H1 (cell line): ENCODE measurements at regions not wholly inside any gene's neighbourhood (a gene's known extent, or its start where the extent isn't known, plus 50 kb on each side); places are given as distances from the start of the nearest gene placed in this dataset.

ENCODE experiments used
- CTCF ChIA-PET: fragments of 300-600 bp; sonication (Branson Sonifier 250); formaldehyde crosslinking; loops from one replicate; lab custom pipeline; 2021; ENCODE audit not compliant: partially characterized antibody; lab: Charles Lee
- POLR2A ChIA-PET: fragments of 300-600 bp; sonication (Branson Sonifier 250); formaldehyde crosslinking; loops from one replicate; lab custom pipeline; 2021; ENCODE audit warnings: inconsistent platforms; ENCODE audit not compliant: partially characterized antibody; lab: Charles Lee
- DNase-seq, 2 experiments: peaks; one replicate each; pipeline versions ENCODE4 v3.0.0 to v3.0.0-alpha.2; 2010 to 2022; ENCODE audit warnings: low spot score in 2 of 2, low read depth in 1 of 2, mixed read lengths in 1 of 2
- FAIRE-seq: peaks from 2 replicates; lab custom pipeline; 2011; peaks lifted over from hg19 to GRCh38; lab: Jason Lieb, UNC
- H2AFZ ChIP-seq: 2 replicates; pipeline ENCODE4 v1.8.1; 2012; ENCODE audit warnings: low read length, inconsistent platforms
- H2AK5ac ChIP-seq: 2 replicates; pipeline ENCODE4 v1.6.1; 2013; ENCODE audit warnings: low read depth, low read length
- H2BK120ac ChIP-seq: replicated peaks from 2 replicates; pipeline ENCODE3; 2013; ENCODE audit warnings: low read depth, low read length, inconsistent platforms
- H2BK12ac ChIP-seq: 2 replicates; pipeline ENCODE4 v1.6.1; 2013; ENCODE audit warnings: low read depth, low read length
- H2BK15ac ChIP-seq: 2 replicates; pipeline ENCODE4 v1.6.1; 2013; ENCODE audit warnings: low read length
- H2BK20ac ChIP-seq: 2 replicates; pipeline ENCODE4 v1.6.1; 2013; ENCODE audit warnings: low read length
- H2BK5ac ChIP-seq: 2 replicates; pipeline ENCODE4 v1.6.1; 2013; ENCODE audit warnings: low read depth, low read length
- H3K14ac ChIP-seq: 2 replicates; pipeline ENCODE4 v1.6.1; 2013; ENCODE audit warnings: inconsistent platforms; ENCODE audit not compliant: insufficient read length
- H3K18ac ChIP-seq: 2 replicates; pipeline ENCODE4 v1.6.1; 2013; ENCODE audit warnings: low read length; ENCODE audit errors: extremely low read depth
- H3K23ac ChIP-seq: 2 replicates; pipeline ENCODE4 v1.6.1; 2013; ENCODE audit warnings: inconsistent platforms; ENCODE audit not compliant: insufficient read length
- H3K23me2 ChIP-seq: 2 replicates; pipeline ENCODE4 v1.6.1; 2013; ENCODE audit warnings: low read depth, low read length
- H3K27ac ChIP-seq: 2 replicates; pipeline ENCODE4 v1.6.1; 2011; ENCODE audit warnings: low read depth, low read length, inconsistent platforms
- H3K27me3 ChIP-seq, 4 experiments: replicated peaks in 1 of 4; 1 replicate in 1 of 4; 2 replicates in 3 of 4; pipeline versions ENCODE4 v1.6.1 to v1.8.1; 2011 to 2013; ENCODE audit warnings: low read length in 3 of 4, mild to moderate bottlenecking in 3 of 4, inconsistent platforms in 2 of 4, mixed read lengths in 2 of 4, moderate library complexity in 1 of 4; ENCODE audit not compliant: control insufficient read depth in 3 of 4, insufficient read depth in 3 of 4; ENCODE audit errors: extremely low read depth in 1 of 4
- H3K36me3 ChIP-seq, 4 experiments: 2 replicates each; pipeline versions ENCODE4 v1.6.1 to v1.8.1; 2011 to 2013; ENCODE audit warnings: mild to moderate bottlenecking in 4 of 4, low read length in 3 of 4, moderate library complexity in 2 of 4, control low read depth in 1 of 4, inconsistent platforms in 1 of 4; ENCODE audit not compliant: insufficient read depth in 4 of 4, control insufficient read depth in 2 of 4
- H3K4ac ChIP-seq: replicated peaks from 2 replicates; pipeline ENCODE3; 2013; ENCODE audit warnings: low read length, low read depth, mixed read lengths, inconsistent platforms; ENCODE audit not compliant: insufficient read length
- H3K4me1 ChIP-seq, 4 experiments: replicated peaks in 1 of 4; 1 replicate in 1 of 4; 2 replicates in 3 of 4; pipeline versions ENCODE4 v1.6.1 to v1.8.1; 2011 to 2013; ENCODE audit warnings: low read length in 3 of 4, inconsistent platforms in 2 of 4, mixed read lengths in 1 of 4; ENCODE audit not compliant: insufficient read depth in 4 of 4, control insufficient read depth in 3 of 4
- H3K4me2 ChIP-seq, 2 experiments: 2 replicates each; pipeline versions ENCODE4 v1.6.1 to v1.8.1; 2011 to 2013; ENCODE audit warnings: low read depth in 2 of 2, low read length in 2 of 2, control low read depth in 1 of 2, inconsistent platforms in 1 of 2, mild to moderate bottlenecking in 1 of 2; ENCODE audit not compliant: insufficient read depth in 1 of 2
- H3K4me3 ChIP-seq, 4 experiments: fragments of 200-600, 300-600 bp in 1 of 4; sonication (generic), shearing (Covaris generic), sonication (Bioruptor Twin) in 1 of 4; 2 replicates each; pipeline versions ENCODE4 v1.5.1 to v1.8.1; 2011 to 2016; ENCODE audit warnings: low read length in 4 of 4, low read depth in 3 of 4, control low read depth in 2 of 4, inconsistent platforms in 2 of 4, mild to moderate bottlenecking in 2 of 4, mixed read lengths in 1 of 4, moderate library complexity in 1 of 4; ENCODE audit not compliant: insufficient read depth in 2 of 4; ENCODE audit errors: extremely low read depth in 1 of 4
- H3K56ac ChIP-seq: replicated peaks from 2 replicates; pipeline ENCODE3; 2013; ENCODE audit warnings: low read depth, mild to moderate bottlenecking, mixed read lengths, low read length, inconsistent platforms; ENCODE audit not compliant: insufficient read length
- H3K79me1 ChIP-seq: 2 replicates; pipeline ENCODE4 v1.6.1; 2013; ENCODE audit warnings: low read depth, low read length, control low read depth
- H3K79me2 ChIP-seq, 2 experiments: 2 replicates each; pipeline versions ENCODE4 v1.6.1 to v1.8.1; 2012 to 2013; ENCODE audit warnings: low read length in 2 of 2, mild to moderate bottlenecking in 2 of 2, inconsistent platforms in 1 of 2; ENCODE audit not compliant: insufficient read depth in 2 of 2, control insufficient read depth in 1 of 2
- H3K9ac ChIP-seq, 4 experiments: replicated peaks in 1 of 4; 1 replicate in 1 of 4; 2 replicates in 3 of 4; pipeline versions ENCODE4 v1.6.1 to v1.8.1; 2011 to 2013; ENCODE audit warnings: low read depth in 3 of 4, low read length in 3 of 4, control low read depth in 2 of 4, mild to moderate bottlenecking in 2 of 4, moderate library complexity in 2 of 4, inconsistent platforms in 1 of 4; ENCODE audit errors: extremely low read depth in 1 of 4
- H3K9me3 ChIP-seq, 2 experiments: 2 replicates each; pipeline versions ENCODE4 v1.6.1 to v1.8.1; 2012 to 2013; ENCODE audit warnings: mild to moderate bottlenecking in 2 of 2, moderate library complexity in 2 of 2, control low read depth in 1 of 2, inconsistent platforms in 1 of 2, low read depth in 1 of 2, low read length in 1 of 2, mixed read lengths in 1 of 2; ENCODE audit not compliant: insufficient read depth in 2 of 2
- H4K20me1 ChIP-seq, 2 experiments: replicated peaks in 1 of 2; 2 replicates each; pipeline versions ENCODE3 to v1.8.1; 2011 to 2013; ENCODE audit warnings: inconsistent platforms in 2 of 2, low read length in 2 of 2, mild to moderate bottlenecking in 1 of 2; ENCODE audit not compliant: insufficient read depth in 2 of 2, control insufficient read depth in 1 of 2
- H4K5ac ChIP-seq: 2 replicates; pipeline ENCODE4 v1.6.1; 2013; ENCODE audit warnings: low read length, low read depth, mixed read lengths, inconsistent platforms; ENCODE audit not compliant: insufficient read length
- H4K8ac ChIP-seq: 2 replicates; pipeline ENCODE4 v1.8.0; 2013; ENCODE audit warnings: mild to moderate bottlenecking, moderate library complexity, low read length, inconsistent platforms; ENCODE audit not compliant: insufficient read depth; ENCODE audit errors: extremely low read depth
- H4K91ac ChIP-seq: replicated peaks from 2 replicates; pipeline ENCODE3; 2013; ENCODE audit warnings: low read length, mixed read lengths, inconsistent platforms; ENCODE audit not compliant: insufficient read length
- CEBPB ChIP-seq: IDR thresholded peaks from 2 replicates; pipeline ENCODE4 v1.6.1; 2012; ENCODE audit warnings: low read depth, low read length
- CREB1 ChIP-seq: IDR thresholded peaks from 2 replicates; pipeline ENCODE4 v1.6.1; 2012; ENCODE audit warnings: inconsistent platforms
- CTCF ChIP-seq, 3 experiments: IDR thresholded peaks; 1 replicate in 2 of 3; 2 replicates in 1 of 3; pipeline versions ENCODE4 v1.5.1 to v1.6.1; 2011; ENCODE audit warnings: low read length in 3 of 3, mild to moderate bottlenecking in 3 of 3, inconsistent platforms in 2 of 3, low read depth in 1 of 3, moderate library complexity in 1 of 3; ENCODE audit not compliant: insufficient read depth in 1 of 3; ENCODE audit errors: control extremely low read depth in 1 of 3
- JUND ChIP-seq: IDR thresholded peaks from 2 replicates; pipeline ENCODE4 v1.6.1; 2011; ENCODE audit warnings: mild to moderate bottlenecking, improper control_type of control experiment, low read length
- KDM5A ChIP-seq: fragments of 200-600 bp; IDR thresholded peaks from 2 replicates; pipeline ENCODE4 v1.7.1; 2012; ENCODE audit warnings: mild to moderate bottlenecking, low read length, inconsistent platforms, mixed read lengths
- NANOG ChIP-seq: IDR thresholded peaks from 2 replicates; pipeline ENCODE4 v1.6.1; 2011; ENCODE audit warnings: low read length, low read depth, mild to moderate bottlenecking, inconsistent platforms; ENCODE audit not compliant: insufficient read depth, poor library complexity, severe bottlenecking
- NRF1 ChIP-seq: IDR thresholded peaks from 2 replicates; pipeline ENCODE4 v1.6.1; 2011; ENCODE audit warnings: mild to moderate bottlenecking, low read depth, low read length, improper control_type of control experiment
- RAD21 ChIP-seq, 2 experiments: IDR thresholded peaks in 1 of 2; conservative IDR thresholded peaks in 1 of 2; 2 replicates each; pipeline ENCODE4 v1.6.1; 2011; ENCODE audit warnings: low read depth in 2 of 2, low read length in 2 of 2, improper control_type of control experiment in 1 of 2, inconsistent platforms in 1 of 2, mild to moderate bottlenecking in 1 of 2, moderate library complexity in 1 of 2
- RFX5 ChIP-seq: IDR thresholded peaks from 2 replicates; pipeline ENCODE4 v1.6.1; 2011; ENCODE audit warnings: low read depth, low read length, improper control_type of control experiment, borderline replicate concordance
- SIX5 ChIP-seq: IDR thresholded peaks from 2 replicates; pipeline ENCODE4 v1.6.1; 2011; ENCODE audit warnings: mild to moderate bottlenecking, low read depth, low read length
- TCF12 ChIP-seq: IDR thresholded peaks from 2 replicates; pipeline ENCODE4 v1.6.1; 2011; ENCODE audit warnings: low read depth, mild to moderate bottlenecking, low read length
- ZNF274 ChIP-seq: IDR thresholded peaks from 2 replicates; pipeline ENCODE4 v1.7.0; 2012; ENCODE audit warnings: low read length, borderline replicate concordance; ENCODE audit errors: extremely low read depth
- WGBS, 2 experiments: shearing (Covaris generic) in 1 of 2; methylation state at CpG; one replicate each; pipeline versions ENCODE4 v1.1.6 to v1.1.7; 2013 to 2015; ENCODE audit warnings: low lambda C conversion rate in 2 of 2, mixed read lengths in 2 of 2, inconsistent platforms in 1 of 2, low coverage in 1 of 2, missing lambda C conversion rate in 1 of 2; ENCODE audit not compliant: insufficient replicate concordance in 2 of 2, insufficient coverage in 1 of 2, insufficient read length in 1 of 2; ENCODE audit errors: extremely low coverage in 1 of 2, missing lambda C conversion rate in 1 of 2; 5-methylcytosine and 5-hydroxymethylcytosine counted together

GRCh38 chr4:116599859-116600258 lies 485.5 kb downstream of the TRAM1L1 start:
- ChIA-PET CTCF (interaction anchor here (0.6 to 1.2 kb wide), 4 partner anchors 8 to 120 kb away, joined by 3 read pairs; no protein-coding TSS in a partner anchor), POLR2A (no interaction called here)
- H2AK5ac ChIP-seq, result no peak overlapping the region
- WGBS, 2 experiments, result 88% methylated on average over 2 of the region's 11 CpGs; no CpG with 5 or more reads in 1 of the 2 experiments
- no peak for FAIRE-seq
- no peak overlapping the region for H3K23ac ChIP-seq
- H3K14ac ChIP-seq, result no peak overlapping the region
- no peak overlapping the region for H4K5ac ChIP-seq
- H2AFZ ChIP-seq, result no peak overlapping the region
- H3K56ac ChIP-seq, result no peak overlapping the region
- H2BK15ac ChIP-seq, result no peak overlapping the region
- no peak overlapping the region for H3K4me2 ChIP-seq
- no peak overlapping the region for H4K8ac ChIP-seq
- H3K79me2 ChIP-seq, result no peaks in the 10 kb centered on the region
- no peak overlapping the region for H4K91ac ChIP-seq
- H3K9ac ChIP-seq, result no peak overlapping the region
- H3K18ac ChIP-seq, result no peak overlapping the region
- no peak overlapping the region for H3K4ac ChIP-seq
- no peaks in the 10 kb centered on the region for H3K36me3 ChIP-seq
- H4K20me1 ChIP-seq, result no peaks in the 10 kb centered on the region
- H2BK12ac ChIP-seq, result no peak overlapping the region
- no peaks in the 10 kb centered on the region for H3K27me3 ChIP-seq
- H3K79me1 ChIP-seq, result no peaks in the 10 kb centered on the region
- H3K4me1 ChIP-seq, result no peaks in the 10 kb centered on the region
- no peaks in the 10 kb centered on the region for H3K23me2 ChIP-seq
- no peak overlapping the region for H2BK5ac ChIP-seq
- no peak overlapping the region for H3K27ac ChIP-seq
- no peak overlapping the region for H2BK20ac ChIP-seq
- peaks cover 7 to 16% of the 10 kb centered on the region in 2 experiments; a peak in 1 of 4 replicates for H3K9me3 ChIP-seq
- DNase-seq, result peak; percentile 19 to 87
- H2BK120ac ChIP-seq, result no peak overlapping the region
- no peak overlapping the region for H3K4me3 ChIP-seq
- no peak for TF ChIP-seq SIX5
- no peak for TF ChIP-seq RFX5
- no peak for TF ChIP-seq KDM5A
- TF ChIP-seq JUND, result no peak
- no peak for TF ChIP-seq NRF1
- no peak for TF ChIP-seq CEBPB
- TF ChIP-seq RAD21 (IDR thresholded peaks at IDR 0.05 in 1 of 2, conservative IDR thresholded peaks at IDR 0.05 in 1 of 2; ENCODE audit: low read depth in 2 of 2, low read length in 2 of 2), result peak; percentile 58 to 70
- peak; percentile 53 to 69 (median 67) for TF ChIP-seq CTCF (IDR thresholded peaks at IDR 0.05; ENCODE audit: control extremely low read depth in 1 of 3, insufficient read depth in 1 of 3, low read depth in 1 of 3, low read length in 3 of 3)
- TF ChIP-seq ZNF274, result no peak
- TF ChIP-seq NANOG, result no peak
- no peak for TF ChIP-seq CREB1
- no peak for TF ChIP-seq TCF12
